ENCODE measurements at regions not wholly inside any gene's neighbourhood (a gene's known extent, or its start where the extent isn't known, plus 50 kb on each side); places are given as distances from the start of the nearest gene placed in this dataset.

- no peak for DNase-seq
Measured at GRCh38 chrY:15510984-15511650, 986.8 kb downstream of the NLGN4Y start.

- no peak for DNase-seq
Measured at GRCh38 chrY:15535131-15535530, 1010.8 kb downstream of the NLGN4Y start.

GRCh38 chrY:15535784-15536511 is 1011.6 kb downstream of the NLGN4Y start:
- DNase-seq = no peak

- DNase-seq = no peak
Measured at GRCh38 chrY:15540516-15540915, 1016.2 kb downstream of the NLGN4Y start.

GRCh38 chrY:15546177-15546754 is 1021.9 kb downstream of the NLGN4Y start:
- no peak for DNase-seq

- no peak for DNase-seq
Measured at GRCh38 chrY:15552074-15552473, 1027.7 kb downstream of the NLGN4Y start.

GRCh38 chrY:15554991-15555390 is 1030.7 kb downstream of the NLGN4Y start:
- DNase-seq = no peak

- DNase-seq = no peak
Measured at GRCh38 chrY:15559169-15559568, 1034.8 kb downstream of the NLGN4Y start.

GRCh38 chrY:15560840-15561239 is 1036.5 kb downstream of the NLGN4Y start:
- DNase-seq = no peak

- no peak for DNase-seq
Measured at GRCh38 chrY:15561501-15562289, 1037.4 kb downstream of the NLGN4Y start.

GRCh38 chrY:15577886-15578285 is 1053.6 kb downstream of the NLGN4Y start:
- DNase-seq = no peak

GRCh38 chrY:15578761-15579160 is 1054.4 kb downstream of the NLGN4Y start:
- no peak for DNase-seq

- DNase-seq = no peak
Measured at GRCh38 chrY:15579245-15579644, 1054.9 kb downstream of the NLGN4Y start.

- DNase-seq = no peak
Measured at GRCh38 chrY:15583111-15583510, 1058.8 kb downstream of the NLGN4Y start.

- no peak for DNase-seq
Measured at GRCh38 chrY:15592957-15593356, 1068.6 kb downstream of the NLGN4Y start.

- no peak for DNase-seq
Measured at GRCh38 chrY:15593476-15594160, 1069.3 kb downstream of the NLGN4Y start.

- DNase-seq = no peak
Measured at GRCh38 chrY:15594179-15594578, 1069.8 kb downstream of the NLGN4Y start.

- DNase-seq = no peak
Measured at GRCh38 chrY:15600565-15600964, 1076.2 kb downstream of the NLGN4Y start.

GRCh38 chrY:15624370-15624769 is 1100.0 kb downstream of the NLGN4Y start:
- DNase-seq = no peak

- no peak for DNase-seq
Measured at GRCh38 chrY:15624928-15625327, 1100.6 kb downstream of the NLGN4Y start.

- DNase-seq = no peak
Measured at GRCh38 chrY:15648198-15648597, 1123.9 kb downstream of the NLGN4Y start.

- DNase-seq = no peak
Measured at GRCh38 chrY:15650056-15650455, 1125.7 kb downstream of the NLGN4Y start.

- no peak for DNase-seq
Measured at GRCh38 chrY:15688531-15688930, 1164.2 kb downstream of the NLGN4Y start.

Measured in stimulated activated CD4-positive, alpha-beta T cell treated with anti-CD3 and anti-CD28 coated beads, Interleukin-15, amount 100 ng/mL, for 24 hours (primary cell).